ENCODE measurements at regions not wholly inside any gene's neighbourhood (a gene's known extent, or its start where the extent isn't known, plus 50 kb on each side); places are given as distances from the start of the nearest gene placed in this dataset.
A peak's percentile ranks its signal among the peaks of the same experiment; 100 is the strongest.
"Not testable (repeated sequence)": the region's sequence is repeated elsewhere in the genome, so short reads cannot be mapped to it uniquely, and the experiment has no call there.

GRCh38 chr14:95818581-95818980 lies 58.1 kb upstream of the TUNAR start:
- DNase-seq (ENCODE audit: low spot score) = no peak

GRCh38 chr14:95817271-95817670 lies 59.4 kb upstream of the TUNAR start:
- DNase-seq (ENCODE audit: low spot score) = no peak

DNA sequence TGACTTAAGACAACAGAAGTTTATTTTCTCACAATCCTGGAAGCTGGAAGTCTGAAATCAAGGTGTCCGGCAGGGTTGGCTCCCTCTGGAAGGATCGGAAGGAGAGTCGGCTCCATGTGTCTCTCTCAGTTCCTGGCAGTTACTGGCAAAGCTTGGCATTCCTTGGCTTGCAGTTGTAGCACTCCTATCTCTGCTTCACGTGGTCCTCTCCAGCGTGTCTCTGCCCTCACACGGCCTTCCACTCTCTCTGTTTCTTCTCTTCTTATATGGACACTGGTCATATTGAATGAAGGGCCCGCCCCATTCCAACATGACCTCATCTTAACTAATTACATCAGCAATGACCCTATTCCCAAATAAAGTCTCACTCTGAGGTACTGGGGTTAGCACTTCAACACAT lies 60.1 kb upstream of the TUNAR start:
- DNase-seq (ENCODE audit: low spot score) = no peak

DNA sequence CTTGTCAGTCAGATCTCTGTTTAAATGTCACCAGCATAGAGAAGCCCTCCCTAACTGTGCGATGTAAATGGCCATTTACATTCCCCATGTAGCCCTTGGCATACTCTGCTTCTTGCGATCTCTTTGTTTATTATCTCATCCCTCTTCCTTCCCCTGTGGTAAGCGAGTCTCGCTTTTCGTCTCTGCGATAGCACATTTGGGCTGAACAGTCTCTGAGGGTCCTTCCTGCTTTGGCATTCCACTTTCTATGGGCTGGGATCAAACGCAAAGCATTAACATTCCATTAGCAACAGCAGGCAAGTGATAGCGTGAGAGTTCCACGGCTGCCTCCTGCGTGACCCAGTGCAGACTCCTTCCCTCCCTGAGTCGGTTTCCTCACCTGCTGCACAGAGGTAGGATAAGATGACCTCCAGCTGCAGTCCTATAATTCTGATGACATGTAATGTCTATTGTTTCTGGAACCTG lies 61.4 kb upstream of the TUNAR start:
- no peak for DNase-seq (ENCODE audit: low spot score)

- DNase-seq (ENCODE audit: low spot score) = no peak
These were observed 62.0 kb upstream of the TUNAR start for GRCh38 chr14:95814363-95815225.

DNA sequence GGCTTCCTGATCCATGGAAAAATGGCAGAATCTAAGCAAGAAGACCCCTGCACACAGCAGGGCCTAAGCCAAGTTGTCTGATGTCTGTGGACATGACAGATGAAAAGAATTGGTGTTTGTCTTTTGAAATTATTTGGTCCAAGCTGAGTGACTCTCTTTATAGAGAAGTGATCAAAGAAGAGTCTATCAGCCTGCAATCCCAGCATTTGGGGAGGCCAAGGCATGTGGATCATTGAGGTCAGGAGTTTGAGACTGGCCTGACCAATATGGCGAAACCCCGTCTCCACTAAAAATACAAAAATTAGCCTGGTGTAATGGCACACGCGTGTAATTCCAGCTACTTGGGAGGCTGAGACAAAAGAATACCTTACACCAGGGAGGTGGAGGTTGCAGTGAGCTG lies 64.8 kb upstream of the TUNAR start:
- DNase-seq (ENCODE audit: low spot score) = no peak

GRCh38 chr14:95808371-95808770 lies 68.3 kb upstream of the TUNAR start:
- DNase-seq (ENCODE audit: low spot score) = no peak

DNA sequence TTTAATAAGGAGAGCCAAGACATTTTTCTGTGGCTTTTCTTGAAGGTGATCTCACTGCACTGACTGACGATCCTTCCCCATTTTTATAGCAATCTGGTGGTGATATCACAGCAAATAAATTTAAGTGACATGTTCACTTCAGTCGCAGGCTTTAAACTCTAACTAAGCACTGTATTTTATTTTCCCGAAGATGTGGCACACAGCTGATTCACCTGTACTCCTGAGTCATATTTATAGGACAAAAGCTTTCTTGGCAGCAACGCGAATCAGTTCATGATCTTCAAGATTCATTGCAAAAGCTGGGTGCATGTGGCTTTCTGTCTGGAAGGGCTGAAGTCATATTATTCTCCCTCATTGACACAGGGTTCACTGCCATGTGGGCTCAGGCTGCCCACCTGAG lies 79.8 kb upstream of the TUNAR start:
- no peak for DNase-seq (ENCODE audit: low spot score)

GRCh38 chr14:95787941-95788340 lies 74.0 kb upstream of the TCL1A start:
- DNase-seq (ENCODE audit: low spot score) = no peak

DNA sequence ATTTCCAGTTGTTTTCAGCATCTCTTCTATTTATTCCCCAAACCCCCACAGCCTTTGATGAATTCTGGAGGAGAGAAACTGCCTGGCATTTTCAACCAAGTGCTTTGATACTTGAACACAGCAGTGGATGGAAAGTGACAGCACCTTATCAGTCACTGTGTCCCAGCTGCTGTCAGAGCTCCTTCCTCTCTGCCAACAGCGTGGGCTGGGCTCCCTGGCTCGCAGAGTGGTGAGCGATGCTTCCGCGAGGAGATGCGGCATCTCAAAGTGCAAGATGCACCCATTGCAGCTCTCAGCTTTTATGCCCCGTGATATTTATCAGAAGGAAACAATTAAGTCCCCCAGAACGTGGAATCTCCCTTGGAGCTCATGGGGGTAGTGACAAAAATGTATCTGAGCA lies 72.6 kb upstream of the TCL1A start:
- no peak for DNase-seq (ENCODE audit: low spot score)

DNA sequence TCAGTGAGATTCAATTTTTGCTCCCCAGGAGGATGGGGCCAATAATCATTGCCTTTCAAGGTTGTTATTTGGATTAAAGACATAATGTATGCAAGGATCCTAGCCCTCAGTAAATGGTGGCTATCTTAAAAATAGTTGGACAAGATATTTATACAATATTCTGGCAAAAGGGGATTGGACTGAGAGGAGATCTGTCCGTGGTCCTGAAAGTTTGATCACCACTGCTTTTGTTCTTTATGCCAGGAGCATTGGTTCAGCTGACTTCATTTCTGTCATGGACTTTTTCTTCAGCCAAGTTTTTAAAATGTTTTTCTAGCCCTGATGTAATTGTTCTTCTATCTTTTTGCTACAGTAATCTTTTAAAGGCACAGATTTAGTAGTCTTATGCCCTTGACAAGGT lies 70.2 kb upstream of the TCL1A start:
- DNase-seq (ENCODE audit: low spot score) = peak; percentile 45

DNA sequence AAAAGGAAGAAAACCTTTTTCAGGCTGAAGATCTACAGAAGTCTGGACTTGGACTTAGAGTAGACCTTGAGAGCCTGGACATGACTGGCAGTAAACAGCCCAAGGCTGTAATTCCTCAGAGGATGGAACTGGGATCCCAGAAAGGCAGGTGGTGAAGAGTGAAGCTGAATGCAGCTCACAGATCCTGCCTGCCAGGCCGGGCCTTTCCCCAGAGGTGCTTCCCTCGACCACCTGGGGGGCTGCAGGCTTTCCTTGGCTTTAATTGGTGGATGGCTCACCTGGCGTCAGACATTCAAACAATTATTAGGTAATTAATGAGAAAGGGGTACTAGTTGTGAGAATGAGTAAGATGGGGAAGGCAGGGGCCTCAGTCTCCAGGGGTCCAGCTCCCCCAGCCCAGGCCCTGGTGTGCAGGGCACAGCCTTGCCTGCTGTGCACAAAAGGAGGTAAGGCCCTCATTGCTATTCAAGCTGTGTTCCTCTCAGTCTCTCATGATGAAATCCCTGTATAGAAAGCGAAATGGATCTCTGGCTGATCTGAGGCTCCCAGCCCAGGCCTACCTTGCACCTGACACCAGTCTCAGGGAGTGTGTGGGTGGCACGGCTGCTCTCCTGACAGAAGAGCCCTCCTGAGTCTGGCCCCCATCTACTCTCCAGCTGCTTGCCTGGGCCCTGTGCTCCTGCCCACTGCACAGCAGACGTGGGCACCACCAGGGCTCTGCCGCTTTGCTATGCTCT lies 63.0 kb upstream of the TCL1A start:
- DNase-seq (ENCODE audit: low spot score) = no peak

- peak; percentile 71 for DNase-seq (ENCODE audit: low spot score)
These were observed 60.6 kb upstream of the TCL1A start for GRCh38 chr14:95774265-95775160.

DNA sequence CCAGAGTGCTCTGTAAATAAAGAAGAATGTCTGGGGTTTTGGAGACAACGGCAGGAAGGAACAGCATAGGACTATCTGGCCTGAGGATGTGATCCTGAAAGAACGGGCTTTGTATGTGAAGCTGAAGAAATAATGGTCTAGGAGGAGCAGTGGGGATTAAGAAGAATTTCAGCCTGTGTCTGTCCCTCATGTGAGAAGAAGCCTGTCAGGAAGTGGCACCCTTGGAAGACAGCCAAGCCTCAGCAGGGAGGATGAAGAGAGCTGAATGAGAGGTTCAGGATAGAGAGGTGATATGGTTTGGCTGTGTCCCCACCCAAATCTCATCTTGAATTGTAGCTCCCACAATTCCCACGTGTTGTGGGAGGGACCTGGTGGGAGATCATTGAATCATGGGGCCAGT lies 56.9 kb upstream of the TCL1A start:
- no peak for DNase-seq (ENCODE audit: low spot score)

- no peak for DNase-seq (ENCODE audit: low spot score)
These were observed 56.1 kb upstream of the TCL1A start for GRCh38 chr14:95769976-95770375.

DNA sequence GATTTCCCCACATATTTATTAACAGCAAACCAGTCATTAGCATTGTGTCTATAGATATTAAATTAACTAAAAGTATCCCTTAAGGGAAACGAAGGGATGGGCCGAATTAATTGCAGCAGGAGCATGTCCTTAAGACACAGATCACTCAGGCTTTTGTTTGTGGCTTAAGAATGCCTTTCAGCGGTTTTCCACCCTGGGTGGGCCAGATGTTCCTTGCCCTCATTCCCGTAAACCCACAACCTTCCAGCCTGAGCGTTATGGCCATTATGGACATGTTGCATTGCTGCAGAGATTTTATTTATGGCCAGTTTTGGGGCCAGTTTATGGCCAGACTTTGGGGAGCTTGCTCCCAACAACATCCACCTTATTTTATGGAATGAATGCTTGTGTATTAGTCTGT lies 55.5 kb upstream of the TCL1A start:
- DNase-seq (ENCODE audit: low spot score) = not testable (repeated sequence)

DNA sequence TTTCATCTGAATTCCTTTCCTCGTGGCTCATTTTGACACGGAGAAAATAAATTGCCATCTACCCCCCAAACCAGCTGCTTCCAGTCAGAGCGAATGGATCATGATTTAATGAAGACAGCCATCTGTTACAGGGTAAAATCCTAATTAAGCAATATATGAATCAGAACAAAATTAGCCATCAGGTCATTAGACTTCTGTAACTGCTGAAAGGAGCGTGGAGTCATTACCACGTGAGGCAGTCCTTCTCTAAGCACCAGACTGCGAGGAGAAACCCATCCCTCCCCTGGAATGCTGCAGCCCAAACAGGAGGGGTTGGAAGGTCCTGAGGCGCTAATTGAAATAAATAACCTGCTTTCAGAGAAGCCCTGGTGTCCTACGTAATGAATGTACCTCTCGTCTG lies 51.1 kb upstream of the TCL1A start:
- DNase-seq (ENCODE audit: low spot score) = no peak

GRCh38 chr14:95763875-95764274 lies 50.0 kb upstream of the TCL1A start:
- no peak for DNase-seq (ENCODE audit: low spot score)

Measured in HT-29 (cell line).